ENCODE measurements at regions not wholly inside any gene's neighbourhood (a gene's known extent, or its start where the extent isn't known, plus 50 kb on each side); places are given as distances from the start of the nearest gene placed in this dataset.
"Not testable (repeated sequence)": the region's sequence is repeated elsewhere in the genome, so short reads cannot be mapped to it uniquely, and the experiment has no call there.

DNA sequence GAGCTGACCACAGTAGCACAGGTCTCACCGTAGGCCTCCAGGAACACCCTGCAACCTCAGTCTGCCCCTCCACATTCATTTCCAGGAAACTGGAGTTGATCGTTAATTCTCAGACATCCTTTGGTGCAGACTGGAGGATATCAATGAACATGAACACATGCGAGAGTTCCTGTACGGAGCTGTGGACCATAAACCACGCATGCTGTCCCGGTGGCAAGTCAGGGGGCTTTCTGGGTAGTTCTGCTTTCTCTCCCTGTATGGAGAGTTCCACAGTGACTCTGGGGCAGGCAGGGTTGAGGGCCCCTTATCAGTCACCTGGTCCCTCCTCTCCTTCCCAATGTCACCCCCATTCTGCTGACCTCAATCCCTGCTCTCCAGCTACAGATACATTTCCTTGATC lies 55.5 kb upstream of the URI1 start:
- H3K4me2 ChIP-seq (ENCODE audit: low read length), result no peak overlapping the region
- no peaks in the 10 kb centered on the region for H3K4me1 ChIP-seq (ENCODE audit: control insufficient read depth, insufficient read depth, low read length)
- no peak overlapping the region for H3K4me3 ChIP-seq (ENCODE audit: low read length)
- no peaks in the 10 kb centered on the region for H3K27me3 ChIP-seq (ENCODE audit: control insufficient read depth, insufficient read depth, low read length)
- no peaks in the 10 kb centered on the region for H3K36me3 ChIP-seq (ENCODE audit: insufficient read depth, low read length)
- no peaks in the 10 kb centered on the region for H3K9me3 ChIP-seq (replicated peaks; ENCODE audit: low read length)
- H3K9ac ChIP-seq (ENCODE audit: low read depth, low read length), result no peak overlapping the region

DNA sequence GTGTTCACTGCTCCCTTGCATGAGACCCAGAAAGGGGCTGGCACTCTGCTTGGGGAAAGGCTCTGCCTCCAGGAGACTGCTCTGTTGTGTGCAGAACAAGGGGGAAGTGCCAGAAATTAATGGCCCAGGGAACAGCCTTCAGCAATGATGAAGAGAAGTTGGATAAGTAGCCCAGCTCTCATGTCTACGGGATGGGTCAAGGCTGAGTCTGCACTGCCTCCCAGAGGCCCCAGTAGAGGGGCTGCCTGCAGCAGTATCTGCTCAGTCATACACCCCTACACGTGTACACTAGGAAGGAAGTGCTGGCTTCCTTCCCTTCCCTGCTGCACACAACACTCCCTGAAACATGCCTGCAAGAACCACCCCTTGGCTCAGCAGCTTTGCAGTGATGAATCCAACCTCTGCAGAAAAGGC lies 54.6 kb upstream of the URI1 start:
- Histone ChIP-seq H3K27me3 (ENCODE audit: control insufficient read depth, insufficient read depth, low read length) (no peaks in the 10 kb centered on the region), H3K36me3 (ENCODE audit: insufficient read depth, low read length) (no peaks in the 10 kb centered on the region), H3K4me2 (ENCODE audit: low read length) (no peak overlapping the region), H3K9ac (ENCODE audit: low read depth, low read length) (no peak overlapping the region), H3K9me3 (replicated peaks; ENCODE audit: low read length) (no peaks in the 10 kb centered on the region), H3K4me1 (ENCODE audit: control insufficient read depth, insufficient read depth, low read length) (no peaks in the 10 kb centered on the region), H3K4me3 (ENCODE audit: low read length) (no peak overlapping the region)

DNA sequence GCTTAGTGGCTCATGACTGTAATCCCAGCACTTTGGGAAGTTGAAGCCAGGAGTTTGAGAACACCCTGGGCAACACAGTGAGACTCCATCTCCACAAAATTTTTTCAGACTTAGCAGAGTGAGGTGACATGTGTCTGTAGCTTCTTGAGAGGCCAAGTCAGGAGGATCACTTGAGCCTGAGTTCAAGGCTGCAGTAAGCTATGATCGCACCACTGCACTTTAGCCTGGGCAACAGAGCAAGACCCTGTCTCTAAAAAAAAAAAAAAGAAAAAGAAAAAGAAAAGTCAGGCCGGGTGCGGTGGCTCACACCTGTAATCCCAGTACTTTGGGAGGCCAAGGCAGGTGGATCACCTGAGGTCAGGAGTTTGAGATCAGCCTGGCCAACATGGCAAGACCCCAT lies 54.0 kb upstream of the URI1 start:
- H3K27me3 ChIP-seq (ENCODE audit: control insufficient read depth, insufficient read depth, low read length); H3K9me3 ChIP-seq (replicated peaks; ENCODE audit: low read length); H3K4me1 ChIP-seq (ENCODE audit: control insufficient read depth, insufficient read depth, low read length); H3K4me2 ChIP-seq (ENCODE audit: low read length); H3K9ac ChIP-seq (ENCODE audit: low read depth, low read length); H3K4me3 ChIP-seq (ENCODE audit: low read length); H3K36me3 ChIP-seq (ENCODE audit: insufficient read depth, low read length): not testable (repeated sequence)

- H3K9ac ChIP-seq (ENCODE audit: low read depth, low read length), result no peak overlapping the region
- no peaks in the 10 kb centered on the region for H3K36me3 ChIP-seq (ENCODE audit: insufficient read depth, low read length)
- no peaks in the 10 kb centered on the region for H3K27me3 ChIP-seq (ENCODE audit: control insufficient read depth, insufficient read depth, low read length)
- H3K4me3 ChIP-seq (ENCODE audit: low read length), result no peak overlapping the region
- H3K4me1 ChIP-seq (ENCODE audit: control insufficient read depth, insufficient read depth, low read length), result no peaks in the 10 kb centered on the region
- H3K4me2 ChIP-seq (ENCODE audit: low read length), result no peak overlapping the region
- H3K9me3 ChIP-seq (replicated peaks; ENCODE audit: low read length), result no peaks in the 10 kb centered on the region
Observed at GRCh38 chr19:29889702-29890101, 52.3 kb upstream of the URI1 start.

DNA sequence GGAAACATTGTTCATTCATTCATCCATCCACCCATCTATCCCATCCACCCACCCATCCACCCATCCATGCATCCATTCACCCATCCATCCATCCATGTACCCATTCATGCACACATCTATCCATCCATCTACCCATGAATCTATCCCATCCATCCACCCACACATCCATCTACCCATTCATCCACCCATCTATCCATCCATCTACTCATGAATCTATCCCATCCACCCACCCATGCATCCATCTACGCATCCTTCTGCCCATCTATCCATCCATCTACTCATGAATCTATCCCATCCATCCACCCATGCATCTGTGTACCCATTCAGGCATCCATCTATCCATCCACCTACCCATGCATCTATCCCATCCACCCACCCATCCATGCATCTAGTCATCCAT lies 51.6 kb upstream of the URI1 start:
- no peaks in the 10 kb centered on the region for H3K4me1 ChIP-seq (ENCODE audit: control insufficient read depth, insufficient read depth, low read length)
- no peaks in the 10 kb centered on the region for H3K9me3 ChIP-seq (replicated peaks; ENCODE audit: low read length)
- H3K4me2 ChIP-seq (ENCODE audit: low read length), result no peak overlapping the region
- H3K36me3 ChIP-seq (ENCODE audit: insufficient read depth, low read length), result no peaks in the 10 kb centered on the region
- no peaks in the 10 kb centered on the region for H3K27me3 ChIP-seq (ENCODE audit: control insufficient read depth, insufficient read depth, low read length)
- no peak overlapping the region for H3K4me3 ChIP-seq (ENCODE audit: low read length)
- H3K9ac ChIP-seq (ENCODE audit: low read depth, low read length), result no peak overlapping the region
